ENCODE measurements at regions not wholly inside any gene's neighbourhood (a gene's known extent, or its start where the extent isn't known, plus 50 kb on each side); places are given as distances from the start of the nearest gene placed in this dataset.
A peak's percentile ranks its signal among the peaks of the same experiment; 100 is the strongest.

GRCh38 chr2:222064286-222064685, 234.5 kb downstream of the PAX3 start:
- intact Hi-C loops (cut with micrococcal nuclease; ENCODE audit: unreplicated experiment) = no loop called here
- no peak for DNase-seq
- BruUV-seq (replicated peaks) = no TSS peak
- ChIA-PET POLR2A (no interaction called here), CTCF (no interaction called here)
- no peaks in the 10 kb centered on the region for H3K4me1 ChIP-seq
- no peaks in the 10 kb centered on the region for H3K9me3 ChIP-seq
- Mint-ChIP-seq H3K4me1 (ENCODE audit: low read depth, unreplicated experiment) (no peaks in the 10 kb centered on the region), H3K27ac (ENCODE audit: unreplicated experiment) (no peak overlapping the region), H3K4me3 (ENCODE audit: unreplicated experiment) (no peak overlapping the region), H3K9me3 (ENCODE audit: unreplicated experiment) (no peaks in the 10 kb centered on the region), H3K36me3 (ENCODE audit: insufficient read depth, unreplicated experiment) (no peaks in the 10 kb centered on the region), H3K27me3 (ENCODE audit: insufficient read depth, unreplicated experiment) (peaks cover 34% of the 10 kb centered on the region)
- H3K27me3 ChIP-seq (replicated peaks; ENCODE audit: control insufficient read depth, insufficient read depth, low read length) = peaks cover 4% of the 10 kb centered on the region
- H3K4me3 ChIP-seq (ENCODE audit: low read depth, low read length) = no peak overlapping the region
- H3K36me3 ChIP-seq (ENCODE audit: control insufficient read depth, insufficient read depth, low read length) = no peaks in the 10 kb centered on the region
- TF ChIP-seq CTCF (IDR thresholded peaks at IDR 0.05; ENCODE audit: insufficient read depth in 1 of 2, low read depth in 1 of 2, low read length in 1 of 2, severe bottlenecking in 1 of 2, unreplicated experiment in 1 of 2) = no peak

GRCh38 chr2:222058819-222059445, 239.9 kb downstream of the PAX3 start:
- POLR2A ChIA-PET = no interaction called here
- Histone ChIP-seq H3K36me3 (ENCODE audit: control insufficient read depth, insufficient read depth, low read length) (no peaks in the 10 kb centered on the region), H3K4me3 (ENCODE audit: low read depth, low read length) (no peak overlapping the region), H3K27me3 (replicated peaks; ENCODE audit: control insufficient read depth, insufficient read depth, low read length) (peaks cover 4% of the 10 kb centered on the region; the same call in 1 of the 2 replicates), H3K4me1 (no peaks in the 10 kb centered on the region), H3K9me3 (no peaks in the 10 kb centered on the region)
- Mint-ChIP-seq H3K4me1 (ENCODE audit: low read depth, unreplicated experiment) (no peaks in the 10 kb centered on the region), H3K27me3 (ENCODE audit: insufficient read depth, unreplicated experiment) (peaks cover 26% of the 10 kb centered on the region), H3K27ac (ENCODE audit: unreplicated experiment) (no peak overlapping the region), H3K9me3 (ENCODE audit: unreplicated experiment) (no peaks in the 10 kb centered on the region), H3K36me3 (ENCODE audit: insufficient read depth, unreplicated experiment) (no peaks in the 10 kb centered on the region), H3K4me3 (ENCODE audit: unreplicated experiment) (no peak overlapping the region)
- DNase-seq = no peak
- intact Hi-C loops (cut with micrococcal nuclease; ENCODE audit: unreplicated experiment) = no loop called here
- TF ChIP-seq CTCF (IDR thresholded peaks at IDR 0.05; ENCODE audit: insufficient read depth in 1 of 2, low read depth in 1 of 2, low read length in 1 of 2, severe bottlenecking in 1 of 2, unreplicated experiment in 1 of 2) = no peak
- CTCF ChIA-PET = no interaction called here
- no TSS peak for BruUV-seq (replicated peaks)

GRCh38 chr2:222057347-222058073, 241.3 kb downstream of the PAX3 start:
- Mint-ChIP-seq H3K27ac (ENCODE audit: unreplicated experiment) (no peak overlapping the region), H3K4me1 (ENCODE audit: low read depth, unreplicated experiment) (no peaks in the 10 kb centered on the region), H3K4me3 (ENCODE audit: unreplicated experiment) (no peak overlapping the region), H3K9me3 (ENCODE audit: unreplicated experiment) (no peaks in the 10 kb centered on the region), H3K27me3 (ENCODE audit: insufficient read depth, unreplicated experiment) (peaks cover 28% of the 10 kb centered on the region), H3K36me3 (ENCODE audit: insufficient read depth, unreplicated experiment) (no peaks in the 10 kb centered on the region)
- Histone ChIP-seq H3K4me3 (ENCODE audit: low read depth, low read length) (no peak overlapping the region), H3K4me1 (no peaks in the 10 kb centered on the region), H3K27me3 (replicated peaks; ENCODE audit: control insufficient read depth, insufficient read depth, low read length) (peaks cover 4% of the 10 kb centered on the region; the same call in 1 of the 2 replicates), H3K9me3 (no peaks in the 10 kb centered on the region), H3K36me3 (ENCODE audit: control insufficient read depth, insufficient read depth, low read length) (no peaks in the 10 kb centered on the region)
- intact Hi-C loops (cut with micrococcal nuclease; ENCODE audit: unreplicated experiment) = loop anchor here (1.0 kb wide), 4 partner anchors 261 to 556 kb away; no protein-coding TSS in a partner anchor
- BruUV-seq (replicated peaks) = no TSS peak
- peak; percentile 72 to 83 for TF ChIP-seq CTCF (IDR thresholded peaks at IDR 0.05; ENCODE audit: insufficient read depth in 1 of 2, low read depth in 1 of 2, low read length in 1 of 2, severe bottlenecking in 1 of 2, unreplicated experiment in 1 of 2)
- ChIA-PET CTCF (interaction anchor here (0.6 kb wide), 2 partner anchors 249 to 256 kb away, joined by 3 read pairs; no protein-coding TSS in a partner anchor), POLR2A (no interaction called here)
- no peak for DNase-seq
